ENCODE measurements at regions not wholly inside any gene's neighbourhood (a gene's known extent, or its start where the extent isn't known, plus 50 kb on each side); places are given as distances from the start of the nearest gene placed in this dataset.
"Not testable (repeated sequence)": the region's sequence is repeated elsewhere in the genome, so short reads cannot be mapped to it uniquely, and the experiment has no call there.

- TF ChIP-seq CTCF (IDR thresholded peaks at IDR 0.05); SIN3A (IDR thresholded peaks at IDR 0.05; ENCODE audit: borderline replicate concordance, insufficient read depth, low read depth, low read length); POLR2AphosphoS5 (IDR thresholded peaks at IDR 0.05; ENCODE audit: low read depth, low read length): not testable (repeated sequence)
Measured at GRCh38 chr20:28593383-28593782, 2664.1 kb upstream of the DEFB115 start.

Data from Panc1 (cell line).